Adipocyte (in vitro differentiated cells): ENCODE measurements at regions not wholly inside any gene's neighbourhood (a gene's known extent, or its start where the extent isn't known, plus 50 kb on each side); places are given as distances from the start of the nearest gene placed in this dataset.
"Not testable (repeated sequence)": the region's sequence is repeated elsewhere in the genome, so short reads cannot be mapped to it uniquely, and the experiment has no call there.

Source experiments
- DNase-seq: peaks from one replicate; pipeline ENCODE4 v3.0.0-alpha.2; 2015; ENCODE audit warnings: low read depth
- H3K27me3 ChIP-seq: replicated peaks from 2 replicates; pipeline ENCODE4 v1.7.0; 2013; ENCODE audit warnings: mild to moderate bottlenecking, low read length, moderate library complexity; ENCODE audit not compliant: control insufficient read depth, insufficient read depth
- H3K36me3 ChIP-seq: 2 replicates; pipeline ENCODE4 v1.7.0; 2013; ENCODE audit warnings: low read length, mild to moderate bottlenecking, moderate library complexity; ENCODE audit not compliant: control insufficient read depth, insufficient read depth, severe bottlenecking
- H3K4me1 ChIP-seq: 2 replicates; pipeline ENCODE4 v1.7.0; 2013; ENCODE audit warnings: mild to moderate bottlenecking, low read length, moderate library complexity; ENCODE audit not compliant: control insufficient read depth, insufficient read depth
- H3K4me3 ChIP-seq: 2 replicates; pipeline ENCODE4 v1.7.0; 2013; ENCODE audit warnings: mild to moderate bottlenecking, low read length, moderate library complexity
- H3K9ac ChIP-seq: 2 replicates; pipeline ENCODE4 v1.7.0; 2013; ENCODE audit warnings: mild to moderate bottlenecking, low read length, moderate library complexity
- H3K9me3 ChIP-seq: 2 replicates; pipeline ENCODE4 v1.7.0; 2013; ENCODE audit warnings: mild to moderate bottlenecking, low read length, moderate library complexity; ENCODE audit not compliant: control insufficient read depth

DNA sequence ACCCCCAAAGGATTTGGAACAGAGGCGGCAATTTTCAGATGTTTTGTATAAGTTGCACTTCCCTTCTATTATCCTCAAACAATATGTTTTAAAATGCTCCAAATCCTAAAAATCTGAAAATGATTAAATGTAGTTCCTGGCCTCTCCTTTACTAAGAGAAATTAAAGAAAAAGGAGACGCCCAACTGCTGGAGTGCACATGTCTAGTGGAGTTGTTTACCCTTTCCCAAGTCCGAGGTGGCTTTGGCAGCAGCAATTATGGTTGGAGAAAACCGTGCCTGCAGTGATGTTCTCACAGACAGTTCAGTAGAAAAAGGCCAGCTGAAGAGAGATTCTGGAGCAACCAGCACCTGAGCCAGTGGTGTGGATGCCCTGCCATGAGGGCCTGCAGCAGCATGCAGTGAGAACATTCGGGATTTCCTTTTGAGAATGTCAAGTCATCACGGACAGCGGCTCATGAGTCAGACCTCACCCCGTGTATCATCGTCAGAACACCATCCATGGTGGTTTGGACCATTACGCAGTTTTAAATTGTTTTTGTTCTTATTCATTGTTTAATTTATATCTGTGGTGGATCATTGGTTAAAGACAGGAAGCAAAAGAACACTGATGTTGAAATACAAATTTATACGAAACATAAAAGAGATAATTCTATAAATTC lies 179.0 kb upstream of the KRR1 start:
- H3K27me3 ChIP-seq = no peaks in the 10 kb centered on the region
- H3K4me1 ChIP-seq = peaks cover 9% of the 10 kb centered on the region
- no peak overlapping the region for H3K9ac ChIP-seq
- peak; percentile 86 for DNase-seq
- H3K9me3 ChIP-seq = no peaks in the 10 kb centered on the region
- no peaks in the 10 kb centered on the region for H3K36me3 ChIP-seq
- H3K4me3 ChIP-seq = peak overlapping the region; percentile 3

DNA sequence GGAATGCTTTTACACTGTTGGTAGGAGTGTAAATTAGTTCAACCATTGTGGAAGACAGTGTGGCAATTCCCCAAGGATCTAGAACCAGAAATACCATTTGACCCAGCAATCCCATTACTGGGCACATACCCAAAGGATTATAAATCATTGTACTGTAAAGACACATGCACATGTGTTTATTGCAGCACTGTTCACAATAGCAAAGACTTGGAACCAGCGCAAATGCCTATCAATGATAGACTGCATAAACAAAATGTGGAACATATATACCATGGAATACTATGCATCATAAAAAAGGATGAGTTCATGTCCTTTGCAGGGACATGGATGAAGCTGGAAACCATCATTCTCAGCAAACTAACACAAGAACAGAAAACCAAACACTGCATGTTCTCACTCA lies 174.8 kb upstream of the KRR1 start:
- not testable (repeated sequence) for H3K4me3 ChIP-seq, H3K27me3 ChIP-seq

DNA sequence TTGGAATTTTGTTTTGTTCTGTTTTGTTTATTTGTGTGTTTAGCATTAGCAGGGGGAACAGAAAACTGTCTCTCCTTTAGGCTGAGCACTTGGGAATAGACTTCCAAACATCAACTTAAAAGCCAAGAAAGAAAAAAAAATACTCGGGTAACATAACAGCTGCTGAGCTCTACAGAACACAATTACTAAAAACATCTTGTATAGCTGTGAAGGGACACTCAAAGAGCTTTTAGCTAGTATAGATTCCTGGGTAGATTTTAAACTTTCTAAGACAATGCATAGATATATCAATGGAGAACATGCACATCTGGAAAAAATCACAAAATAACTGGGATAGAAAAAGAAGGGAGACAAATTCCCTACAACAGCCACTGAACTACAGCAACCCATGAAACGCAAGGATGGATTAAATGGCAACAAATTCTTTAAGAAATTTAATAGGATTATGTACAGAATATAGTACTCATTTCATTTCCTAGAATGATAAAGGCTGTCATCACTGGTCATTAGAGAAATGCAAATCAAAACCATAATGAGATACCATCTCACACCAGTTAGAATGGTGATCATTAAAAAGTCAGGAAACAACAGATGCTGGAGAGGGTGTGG lies 174.3 kb upstream of the KRR1 start:
- Histone ChIP-seq H3K36me3 (no peaks in the 10 kb centered on the region), H3K4me3 (no peak overlapping the region), H3K9ac (no peak overlapping the region), H3K4me1 (peaks cover 24% of the 10 kb centered on the region), H3K9me3 (no peaks in the 10 kb centered on the region), H3K27me3 (no peaks in the 10 kb centered on the region)
- no peak for DNase-seq

More for the DNA sequence above, 174.8 kb upstream of the KRR1 start:
- DNase-seq, H3K36me3 ChIP-seq, H3K9ac ChIP-seq, H3K9me3 ChIP-seq: not testable (repeated sequence)
- H3K4me1 ChIP-seq = peaks cover 24% of the 10 kb centered on the region

DNA sequence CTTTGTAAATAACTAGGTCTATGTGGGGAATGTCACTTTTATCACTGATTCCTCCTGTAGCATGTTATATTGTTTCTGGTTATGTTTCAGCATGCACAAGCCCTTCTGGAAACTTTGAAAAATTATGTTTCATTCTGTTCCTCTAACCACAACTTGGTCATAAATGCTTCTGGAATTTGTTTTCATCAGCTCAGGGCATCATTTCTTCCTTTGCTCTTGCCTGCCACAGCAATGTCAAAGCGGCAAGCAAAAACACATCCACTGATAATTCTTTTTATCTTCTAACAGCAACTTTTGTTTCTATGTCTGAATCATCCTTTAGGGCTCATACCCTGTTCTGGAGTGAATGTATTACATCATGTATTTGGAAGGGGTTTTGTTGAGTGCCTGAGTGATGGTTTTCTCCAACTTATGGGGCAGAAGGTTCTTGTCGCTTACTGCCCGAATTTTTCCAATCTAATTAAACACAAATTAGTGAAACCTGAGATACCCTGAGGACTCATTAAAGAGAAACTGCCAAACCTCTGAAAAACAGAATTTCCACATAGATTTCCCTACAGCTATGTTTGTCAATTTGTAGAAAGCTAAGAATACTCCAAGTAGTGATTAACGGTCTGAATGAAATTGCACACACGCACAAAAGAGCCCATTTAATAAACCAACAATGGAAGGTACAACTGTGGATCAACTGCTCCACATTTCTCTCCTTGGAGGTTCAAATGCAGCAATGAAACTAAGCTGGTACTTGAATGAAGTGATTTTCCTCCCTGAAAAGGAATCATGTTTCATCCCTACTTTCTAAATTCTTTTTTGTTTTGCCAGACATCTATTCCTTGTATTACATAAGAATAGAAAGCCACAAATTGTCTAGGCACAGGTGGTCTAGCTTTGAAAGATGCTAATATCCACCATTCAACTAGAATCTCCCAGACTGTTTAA lies 173.5 kb upstream of the KRR1 start:
- peak overlapping the region; percentile 9 for H3K4me3 ChIP-seq
- H3K36me3 ChIP-seq = no peaks in the 10 kb centered on the region
- H3K9ac ChIP-seq = no peak overlapping the region
- H3K9me3 ChIP-seq = no peaks in the 10 kb centered on the region
- H3K4me1 ChIP-seq = peaks cover 20% of the 10 kb centered on the region
- H3K27me3 ChIP-seq = no peaks in the 10 kb centered on the region
- peak; percentile 52 for DNase-seq

DNA sequence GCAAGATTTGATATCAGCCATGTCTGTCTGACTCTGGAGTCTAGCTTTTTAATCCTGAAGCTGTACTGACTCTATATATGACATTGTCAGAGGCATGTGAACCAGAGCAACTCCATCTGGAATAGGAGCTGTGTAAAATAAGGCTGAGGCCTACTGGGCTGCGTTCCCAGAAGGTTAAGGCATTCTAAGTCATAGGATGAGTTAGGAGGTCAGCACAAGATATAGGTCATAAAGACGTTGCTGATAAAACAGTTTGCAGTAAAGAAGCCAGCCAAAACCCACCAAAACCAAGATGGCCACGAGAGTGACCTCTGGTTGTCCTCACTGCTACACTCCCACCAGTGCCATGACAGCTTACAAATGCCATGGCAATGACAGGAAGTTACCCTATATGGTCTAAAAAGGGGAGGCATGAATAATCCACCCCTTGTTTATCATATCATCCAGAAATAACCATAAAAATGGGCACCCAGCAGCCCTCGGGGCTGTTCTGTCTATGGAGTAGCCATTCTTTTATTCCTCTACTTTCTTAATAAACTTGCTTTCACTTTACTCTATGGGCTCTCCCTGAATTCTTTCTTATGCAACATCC lies 172.7 kb upstream of the KRR1 start:
- not testable (repeated sequence) for DNase-seq, H3K36me3 ChIP-seq, H3K9me3 ChIP-seq, H3K9ac ChIP-seq, H3K27me3 ChIP-seq
- peak overlapping the region; percentile 9 for H3K4me3 ChIP-seq
- H3K4me1 ChIP-seq = peaks cover 20% of the 10 kb centered on the region

DNA sequence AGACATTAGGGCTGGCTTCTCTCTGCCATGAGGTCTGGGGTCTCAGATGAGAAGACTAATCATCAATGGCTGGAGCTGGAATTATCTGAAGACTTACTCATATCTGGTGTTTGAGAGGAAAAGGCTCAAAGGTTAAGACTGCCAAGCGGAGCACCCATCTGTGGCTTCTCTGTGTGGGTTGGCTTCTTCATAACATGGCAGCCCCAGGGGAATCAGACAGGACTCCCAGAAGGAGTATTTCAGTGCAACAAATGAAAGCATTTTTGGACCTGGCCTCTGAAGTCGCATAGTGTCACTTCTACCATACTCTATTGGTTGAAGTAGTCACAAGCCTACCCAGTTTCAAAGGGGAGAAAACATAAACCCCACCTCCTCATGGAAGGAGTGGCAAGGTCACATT lies 171.8 kb upstream of the KRR1 start:
- H3K27me3 ChIP-seq = no peaks in the 10 kb centered on the region
- no peak overlapping the region for H3K9ac ChIP-seq
- H3K4me3 ChIP-seq = no peak overlapping the region
- no peaks in the 10 kb centered on the region for H3K36me3 ChIP-seq
- H3K4me1 ChIP-seq = peaks cover 20% of the 10 kb centered on the region
- H3K9me3 ChIP-seq = no peaks in the 10 kb centered on the region
- no peak for DNase-seq

DNA sequence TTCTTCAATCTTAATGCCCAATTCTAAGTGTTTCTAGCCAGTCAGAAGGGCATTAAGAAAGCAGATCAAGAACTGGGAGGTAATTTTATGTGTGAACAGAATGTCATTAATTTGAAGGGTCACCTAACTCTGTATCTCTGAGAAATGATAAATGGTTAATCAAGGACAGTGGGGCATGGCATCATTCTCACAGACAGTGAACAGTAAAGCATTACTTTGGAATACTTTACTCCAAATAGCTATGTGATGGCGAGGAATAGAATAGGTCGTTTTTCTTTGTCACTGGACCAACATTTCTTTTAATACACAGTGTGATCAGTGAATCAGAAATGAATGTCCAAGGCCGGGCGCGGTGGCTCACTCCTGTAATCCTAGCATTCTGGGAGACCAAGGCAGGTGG lies 166.1 kb upstream of the KRR1 start:
- H3K27me3 ChIP-seq = no peaks in the 10 kb centered on the region
- H3K4me1 ChIP-seq = no peaks in the 10 kb centered on the region
- no peak for DNase-seq
- no peaks in the 10 kb centered on the region for H3K36me3 ChIP-seq
- no peak overlapping the region for H3K4me3 ChIP-seq
- H3K9ac ChIP-seq = no peak overlapping the region
- H3K9me3 ChIP-seq = no peaks in the 10 kb centered on the region

DNA sequence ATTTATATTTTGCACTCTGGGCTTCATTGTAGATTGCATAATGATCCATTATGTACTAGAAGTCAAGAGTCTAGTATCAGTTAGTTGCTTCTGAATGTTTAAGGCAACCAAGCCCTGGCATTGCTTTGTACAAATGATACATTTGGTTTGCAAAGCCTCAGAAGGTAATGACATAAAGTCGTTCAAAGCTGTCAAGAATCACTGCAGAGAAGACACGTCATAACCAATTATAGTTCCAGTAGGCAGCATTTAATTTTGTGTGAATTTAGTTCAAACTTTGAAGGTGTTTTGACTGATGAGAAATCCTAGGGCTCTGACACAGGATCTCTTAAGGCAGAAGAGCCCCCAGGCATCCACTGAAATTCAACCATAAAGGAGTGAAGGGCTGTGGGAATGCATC lies 163.0 kb upstream of the KRR1 start:
- Histone ChIP-seq H3K4me3 (no peak overlapping the region), H3K27me3 (no peaks in the 10 kb centered on the region), H3K9me3 (no peaks in the 10 kb centered on the region), H3K4me1 (no peaks in the 10 kb centered on the region), H3K36me3 (no peaks in the 10 kb centered on the region), H3K9ac (no peak overlapping the region)
- DNase-seq = no peak

DNA sequence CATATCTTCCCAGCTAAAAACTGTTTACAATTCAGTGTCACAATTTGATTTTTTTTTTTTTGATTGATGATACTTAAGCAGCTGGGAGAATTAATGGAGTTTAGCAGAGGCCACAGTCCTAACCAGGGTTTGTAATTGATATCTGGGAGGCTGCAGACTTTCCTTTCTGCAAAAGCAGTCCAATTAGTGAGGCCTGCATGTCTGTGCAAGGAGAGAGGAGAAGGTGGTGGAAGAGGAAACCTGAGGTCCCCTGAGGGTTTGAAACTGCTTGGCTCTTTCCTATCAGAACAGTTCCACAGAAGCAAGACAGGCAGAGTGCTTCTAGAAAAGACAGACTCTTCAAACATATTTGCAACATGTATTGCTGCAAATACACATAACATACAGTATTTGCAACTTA lies 160.8 kb upstream of the KRR1 start:
- peaks cover under 1% of the 10 kb centered on the region for H3K4me1 ChIP-seq
- no peaks in the 10 kb centered on the region for H3K27me3 ChIP-seq
- H3K9me3 ChIP-seq = no peaks in the 10 kb centered on the region
- H3K36me3 ChIP-seq = no peaks in the 10 kb centered on the region
- H3K4me3 ChIP-seq = no peak overlapping the region
- DNase-seq = no peak
- no peak overlapping the region for H3K9ac ChIP-seq

DNA sequence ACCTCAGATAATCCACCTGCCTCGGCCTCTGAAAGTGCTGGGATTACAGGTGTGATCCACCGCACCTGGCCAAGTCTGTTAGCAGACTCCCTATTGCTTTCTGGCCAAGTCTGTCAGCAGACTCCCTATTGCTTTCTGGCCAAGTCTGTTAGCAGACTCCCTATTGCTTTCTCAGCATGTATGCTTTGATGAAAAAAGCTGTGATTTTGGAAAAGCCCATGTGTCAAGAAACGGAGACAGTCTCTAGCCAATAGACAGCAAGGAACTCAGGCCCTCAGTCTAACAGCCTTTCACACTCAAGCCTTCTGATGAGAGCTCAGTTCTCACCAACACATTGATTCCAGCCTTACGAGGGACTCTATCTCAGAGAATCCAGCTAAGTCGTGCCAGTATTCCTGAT lies 158.8 kb upstream of the KRR1 start:
- Histone ChIP-seq H3K27me3 (no peaks in the 10 kb centered on the region), H3K9ac (no peak overlapping the region)
- DNase-seq = no peak

DNA sequence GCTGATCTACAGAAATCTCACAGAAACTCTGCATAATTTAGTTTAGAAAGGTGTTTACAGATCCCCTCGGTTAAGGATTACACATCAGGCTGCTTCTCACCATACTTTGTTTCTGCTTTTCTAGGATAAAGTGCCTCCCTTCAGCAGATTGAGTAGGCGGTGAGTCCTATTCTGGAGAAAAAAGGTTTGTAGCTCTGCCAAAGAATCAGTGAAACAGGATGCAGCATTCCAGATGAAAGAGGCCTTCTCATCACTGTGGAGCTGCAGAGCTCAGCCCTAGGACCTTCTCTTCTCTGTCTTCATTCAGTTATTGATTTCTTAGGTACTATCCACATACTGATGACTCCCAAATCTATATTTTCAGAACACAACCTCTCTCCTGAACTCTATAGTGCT lies 155.5 kb upstream of the KRR1 start:
- H3K9me3 ChIP-seq = no peaks in the 10 kb centered on the region
- no peak overlapping the region for H3K4me3 ChIP-seq
- peaks cover 10% of the 10 kb centered on the region for H3K4me1 ChIP-seq
- no peak overlapping the region for H3K9ac ChIP-seq
- H3K36me3 ChIP-seq = no peaks in the 10 kb centered on the region
- no peaks in the 10 kb centered on the region for H3K27me3 ChIP-seq
- DNase-seq = peak; percentile 70

More for the DNA sequence above, 158.8 kb upstream of the KRR1 start:
- no peak overlapping the region for H3K4me3 ChIP-seq
- H3K4me1 ChIP-seq = peaks cover 10% of the 10 kb centered on the region
- no peaks in the 10 kb centered on the region for H3K36me3 ChIP-seq
- no peaks in the 10 kb centered on the region for H3K9me3 ChIP-seq
